B cell (primary cell): ENCODE measurements at regions not wholly inside any gene's neighbourhood (a gene's known extent, or its start where the extent isn't known, plus 50 kb on each side); places are given as distances from the start of the nearest gene placed in this dataset.

Experiments
- ATAC-seq: fragments of 200-7000 bp; cut with Tn5 transposase; one replicate; pipeline ENCODE4 v1.10.0; 2021; ENCODE audit warnings: low read depth, mild to moderate bottlenecking, moderate number of reproducible peaks, moderate library complexity
- CTCF ChIA-PET: fragments of 350-600 bp; sonication (Branson Sonifier 250); formaldehyde crosslinking; loops from one replicate; lab custom pipeline; 2021; ENCODE audit warnings: antibody characterized with exemption, inconsistent platforms; lab: Charles Lee
- POLR2A ChIA-PET: fragments of 350-600 bp; sonication (Branson Sonifier 250); formaldehyde crosslinking; loops from one replicate; lab custom pipeline; 2021; ENCODE audit warnings: antibody characterized with exemption; lab: Charles Lee
- DNase-seq: peaks from one replicate; pipeline ENCODE4 v3.0.0; 2013
- H2AFZ ChIP-seq: 2 replicates; pipeline ENCODE4 v1.6.1; 2012; ENCODE audit warnings: mild to moderate bottlenecking, low read depth, low read length; ENCODE audit not compliant: insufficient read depth, poor library complexity, severe bottlenecking
- H3K27ac ChIP-seq, 2 donors: 1 replicate in 1 of 2; 2 replicates in 1 of 2; pipeline ENCODE4 v1.5.1; 2012 to 2013; ENCODE audit warnings: low read length in 2 of 2, mild to moderate bottlenecking in 2 of 2, moderate library complexity in 1 of 2
- H3K27me3 ChIP-seq, 4 experiments: fragments of 200-600 bp in 1 of 4; sonication (generic) in 1 of 4; replicated peaks in 1 of 4; 1 replicate in 2 of 4; 2 replicates in 2 of 4; pipeline versions ENCODE4 v1.6.1 to v1.7.0; 2013 to 2016; ENCODE audit warnings: low read length in 3 of 4, mild to moderate bottlenecking in 2 of 4, mixed read lengths in 1 of 4, moderate library complexity in 1 of 4; ENCODE audit not compliant: insufficient read depth in 4 of 4, control insufficient read depth in 3 of 4; ENCODE audit errors: control extremely low read depth in 1 of 4
- H3K36me3 ChIP-seq, 2 experiments: replicated peaks in 1 of 2; 1 replicate in 1 of 2; 2 replicates in 1 of 2; pipeline versions ENCODE4 v1.6.1 to v1.7.1; 2013; ENCODE audit warnings: low read length in 1 of 2; ENCODE audit not compliant: insufficient read depth in 2 of 2, control insufficient read depth in 1 of 2; ENCODE audit errors: control extremely low read depth in 1 of 2, extremely low read depth in 1 of 2
- H3K4me1 ChIP-seq, 2 donors: fragments of 200-600 bp in 1 of 2; sonication (generic) in 1 of 2; 1 replicate in 1 of 2; 2 replicates in 1 of 2; pipeline versions ENCODE4 v1.5.1 to v1.6.1; 2013 to 2017; ENCODE audit warnings: low read length in 2 of 2; ENCODE audit not compliant: control insufficient read depth in 2 of 2, insufficient read depth in 2 of 2
- H3K4me2 ChIP-seq: replicated peaks from 2 replicates; pipeline ENCODE3; 2012; ENCODE audit warnings: mild to moderate bottlenecking, low read depth, low read length; ENCODE audit not compliant: poor library complexity, severe bottlenecking
- H3K4me3 ChIP-seq, 5 experiments: fragments of 200-600 bp in 1 of 5; sonication (generic) in 1 of 5; 1 replicate in 3 of 5; 2 replicates in 2 of 5; pipeline versions ENCODE4 v1.5.1 to v1.7.0; 2011 to 2016; ENCODE audit warnings: low read length in 4 of 5, mild to moderate bottlenecking in 4 of 5, low read depth in 2 of 5, control low read depth in 1 of 5, moderate library complexity in 1 of 5; ENCODE audit not compliant: insufficient read depth in 1 of 5; ENCODE audit errors: control extremely low read depth in 1 of 5, extremely low read depth in 1 of 5
- H3K79me2 ChIP-seq: fragments of 200-600 bp; sonication (generic); one replicate; pipeline ENCODE4 v1.6.0; 2016; ENCODE audit warnings: low read length; ENCODE audit not compliant: control insufficient read depth, insufficient read depth
- H3K9ac ChIP-seq: fragments of 200-600 bp; sonication (generic); 2 replicates; pipeline ENCODE4 v1.6.1; 2017; ENCODE audit warnings: mild to moderate bottlenecking, low read length, moderate library complexity
- H3K9me3 ChIP-seq, 3 donors: one replicate each; pipeline versions ENCODE4 v1.6.1 to v1.7.1; 2013; ENCODE audit warnings: low read length in 2 of 3; ENCODE audit not compliant: control insufficient read depth in 2 of 3, insufficient read depth in 1 of 3; ENCODE audit errors: control extremely low read depth in 1 of 3
- H4K20me1 ChIP-seq: 2 replicates; pipeline ENCODE4 v1.6.0; 2012; ENCODE audit warnings: mild to moderate bottlenecking, low read length; ENCODE audit not compliant: insufficient read depth, control insufficient read depth, poor library complexity, severe bottlenecking
- H3K27ac Mint-ChIP-seq: one replicate; pipeline ENCODE4 v1.8.0; 2021; ENCODE audit warnings: mixed read lengths
- H3K27me3 Mint-ChIP-seq: one replicate; pipeline ENCODE4 v1.8.0; 2021; ENCODE audit warnings: mixed read lengths
- H3K4me1 Mint-ChIP-seq: one replicate; pipeline ENCODE4 v1.8.0; 2021; ENCODE audit warnings: mixed read lengths
- H3K4me3 Mint-ChIP-seq: one replicate; pipeline ENCODE4 v1.8.0; 2021; ENCODE audit warnings: mixed read lengths
- H3K9me3 Mint-ChIP-seq: one replicate; pipeline ENCODE4 v1.8.0; 2022; ENCODE audit warnings: mixed read lengths; ENCODE audit not compliant: insufficient read depth
- CTCF ChIP-seq: fragments of 200-600 bp; IDR thresholded peaks from one replicate; pipeline ENCODE4 v1.8.0; 2022; ENCODE audit warnings: antibody characterized with exemption, mild to moderate bottlenecking
- EZH2 ChIP-seq: IDR thresholded peaks from 2 replicates; pipeline ENCODE4 v1.6.1; 2012; ENCODE audit warnings: borderline replicate concordance, low read depth, mild to moderate bottlenecking, moderate library complexity, low read length; ENCODE audit not compliant: insufficient read depth, poor library complexity, severe bottlenecking
- WGBS: methylation state at CpG from one replicate; pipeline ENCODE4 v1.1.5; 2013; ENCODE audit warnings: missing lambda C conversion rate; ENCODE audit not compliant: insufficient coverage; 5-methylcytosine and 5-hydroxymethylcytosine counted together
- intact Hi-C: fragments of 100-400 bp; cut with micrococcal nuclease; formaldehyde crosslinking; loops from one replicate; pipeline ENCODE4 v1.10.0; 2022

- ChIA-PET POLR2A (no interaction called here), CTCF (no interaction called here)
- Histone ChIP-seq H4K20me1 (no peaks in the 10 kb centered on the region), H3K4me1 (no peaks in the 10 kb centered on the region), H3K4me2 (no peak overlapping the region), H3K9ac (no peak overlapping the region), H3K36me3 (no peaks in the 10 kb centered on the region), H3K4me3 (no peak overlapping the region), H2AFZ (no peak overlapping the region), H3K27me3 (no peaks in the 10 kb centered on the region), H3K79me2 (no peaks in the 10 kb centered on the region), H3K9me3 (no peaks in the 10 kb centered on the region), H3K27ac (no peak overlapping the region)
- WGBS, result 47% methylated on average over 2 of the region's 2 CpGs
- no peak for DNase-seq
- H3K4me3 Mint-ChIP-seq, result no peak overlapping the region
- H3K27me3 Mint-ChIP-seq, result no peaks in the 10 kb centered on the region
- no peaks in the 10 kb centered on the region for H3K9me3 Mint-ChIP-seq
- TF ChIP-seq CTCF, result no peak
- H3K4me1 Mint-ChIP-seq, result no peaks in the 10 kb centered on the region
- H3K27ac Mint-ChIP-seq, result no peak overlapping the region
- intact Hi-C loops, result no loop called here
- no peak for ATAC-seq
These were observed 816.2 kb upstream of the GRAMD2B start for GRCh38 chr5:125607018-125607417.

DNA sequence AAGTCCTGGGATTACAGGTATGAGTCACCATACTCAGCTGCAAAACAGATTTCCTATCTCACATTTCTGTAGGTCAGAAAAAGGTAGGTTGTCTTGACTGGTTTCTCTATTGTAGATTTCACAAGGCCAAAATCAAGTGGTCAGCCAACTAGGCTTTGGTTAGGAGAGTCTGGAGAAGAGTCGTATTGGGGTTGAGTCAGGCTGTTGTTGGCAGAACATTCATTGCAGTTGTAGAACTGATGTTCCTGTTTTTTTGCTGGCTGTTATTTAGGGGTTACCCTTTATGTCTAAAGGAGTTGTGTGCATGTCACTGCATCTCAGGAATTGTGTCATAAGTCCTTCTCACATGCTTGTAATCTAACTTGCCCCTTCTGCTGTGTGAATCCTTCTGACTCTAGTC lies 814.2 kb upstream of the GRAMD2B start:
- Histone ChIP-seq H3K9ac (no peak overlapping the region), H3K36me3 (no peaks in the 10 kb centered on the region), H3K4me2 (no peak overlapping the region), H3K4me1 (no peaks in the 10 kb centered on the region), H2AFZ (no peak overlapping the region), H3K79me2 (no peaks in the 10 kb centered on the region), H3K9me3 (no peaks in the 10 kb centered on the region), H4K20me1 (no peaks in the 10 kb centered on the region), H3K27ac (no peak overlapping the region), H3K27me3 (no peaks in the 10 kb centered on the region), H3K4me3 (no peak overlapping the region)
- Mint-ChIP-seq H3K27ac (no peak overlapping the region), H3K27me3 (no peaks in the 10 kb centered on the region), H3K4me1 (no peaks in the 10 kb centered on the region), H3K4me3 (no peak overlapping the region), H3K9me3 (no peaks in the 10 kb centered on the region)
- TF ChIP-seq EZH2 (no peak), CTCF (no peak)
- 86% methylated on average over 1 of the region's 1 CpG for WGBS
- CTCF ChIA-PET, result no interaction called here
- POLR2A ChIA-PET, result no interaction called here
- DNase-seq (no peak), ATAC-seq (no peak)
- intact Hi-C loops, result no loop called here
